GM12878 (cell line): ENCODE measurements at regions not wholly inside any gene's neighbourhood (a gene's known extent, or its start where the extent isn't known, plus 50 kb on each side); places are given as distances from the start of the nearest gene placed in this dataset.

ENCODE experiments used
- ATAC-seq: fragments of 200-7000 bp; cut with Tn5 transposase; 3 replicates; pipeline ENCODE4 v1.9.1; 2020; ENCODE audit warnings: mild to moderate bottlenecking, moderate library complexity
- BruUV-seq: library from RNA; stranded (reverse); fragments of 400-500 nt; replicated peaks from 2 replicates; lab custom pipeline; 2021; lab: Mats Ljungman, UMichigan
- CTCF ChIA-PET: fragments of 300-600 bp; sonication (Branson Sonifier 250); formaldehyde crosslinking; extraction: SDS; loops from one replicate; lab custom pipeline; 2021; ENCODE audit warnings: inconsistent platforms; lab: Yijun Ruan, JAX
- POLR2A ChIA-PET: fragments of 350-600 bp; formaldehyde crosslinking; extraction: SDS; loops from one replicate; lab custom pipeline; 2021; ENCODE audit warnings: inconsistent platforms; lab: Charles Lee
- RAD21 ChIA-PET: fragments of 300-600 bp; sonication (Branson Sonifier 250); formaldehyde crosslinking; loops from one replicate; lab custom pipeline; 2023; ENCODE audit warnings: antibody characterized with exemption; ENCODE audit not compliant: unreplicated experiment; lab: Charles Lee
- SMC1A ChIA-PET: fragments of 300-600 bp; sonication (Branson Sonifier 250); formaldehyde crosslinking; loops from one replicate; lab custom pipeline; 2023; ENCODE audit not compliant: unreplicated experiment, uncharacterized antibody; lab: Charles Lee
- DNase-seq: peaks from one replicate; pipeline ENCODE4 v3.0.0-alpha.2; 2011; ENCODE audit warnings: low read depth, low spot score
- FAIRE-seq: peaks from 3 replicates; lab custom pipeline; 2011; peaks lifted over from hg19 to GRCh38; lab: Jason Lieb, UNC
- H2AFZ ChIP-seq: 2 replicates; pipeline ENCODE4 v1.6.0; 2011; ENCODE audit warnings: low read depth, low read length, control low read depth; ENCODE audit not compliant: control insufficient read depth
- H3K27ac ChIP-seq: 2 replicates; pipeline ENCODE4 v1.5.1; 2011; ENCODE audit warnings: control low read depth; ENCODE audit not compliant: control insufficient read depth, insufficient read depth
- H3K27me3 ChIP-seq, 2 experiments: replicated peaks in 1 of 2; 2 replicates each; pipeline versions ENCODE4 v1.6.0 to v1.6.1; 2011; ENCODE audit warnings: low read length in 1 of 2; ENCODE audit not compliant: control insufficient read depth in 2 of 2, insufficient read depth in 2 of 2
- H3K36me3 ChIP-seq, 2 experiments: 2 replicates each; pipeline ENCODE4 v1.5.1; 2011; ENCODE audit warnings: low read length in 1 of 2; ENCODE audit not compliant: control insufficient read depth in 2 of 2, insufficient read depth in 2 of 2
- H3K4me1 ChIP-seq: 2 replicates; pipeline ENCODE4 v1.6.1; 2011; ENCODE audit warnings: mild to moderate bottlenecking, low read length, moderate library complexity, mixed read lengths; ENCODE audit not compliant: control insufficient read depth, insufficient read depth
- H3K4me2 ChIP-seq: 2 replicates; pipeline ENCODE4 v1.6.0; 2011; ENCODE audit warnings: control low read depth; ENCODE audit not compliant: control insufficient read depth, insufficient read depth
- H3K4me3 ChIP-seq: fragments of 200-600 bp; sonication (generic); 2 replicates; pipeline ENCODE4 v1.5.1; 2016
- H3K79me2 ChIP-seq: 2 replicates; pipeline ENCODE4 v1.6.0; 2011; ENCODE audit warnings: low read length; ENCODE audit not compliant: control insufficient read depth, insufficient read depth
- H3K9ac ChIP-seq: 2 replicates; pipeline ENCODE4 v1.8.0; 2011; ENCODE audit warnings: low read length, control low read depth, mixed read lengths; ENCODE audit not compliant: control insufficient read depth, insufficient read depth
- H3K9me3 ChIP-seq: replicated peaks from 3 replicates; pipeline ENCODE4 v1.5.1; 2011; ENCODE audit warnings: mild to moderate bottlenecking, low read length; ENCODE audit not compliant: control insufficient read depth, insufficient read depth
- H4K20me1 ChIP-seq: 2 replicates; pipeline ENCODE4 v1.6.0; 2011; ENCODE audit not compliant: control insufficient read depth, insufficient read depth
- BHLHE40 ChIP-seq, 2 experiments: fragments of 450-650 bp in 1 of 2; IDR thresholded peaks; 2 replicates each; pipeline ENCODE4 v1.6.1; 2011 to 2017; ENCODE audit warnings: low read depth in 2 of 2, borderline replicate concordance in 1 of 2, improper control_type of control experiment in 1 of 2, low read length in 1 of 2, mild to moderate bottlenecking in 1 of 2
- BRCA1 ChIP-seq: IDR thresholded peaks from 2 replicates; pipeline ENCODE4 v1.6.1; 2011; ENCODE audit warnings: low read depth, low read length, improper control_type of control experiment
- CBX3 ChIP-seq: fragments of 200-600 bp; sonication (generic); IDR thresholded peaks from 2 replicates; pipeline ENCODE4 v1.6.1; 2016; ENCODE audit warnings: low read depth, borderline replicate concordance
- GABPA ChIP-seq: IDR thresholded peaks from 2 replicates; pipeline ENCODE4 v1.6.1; 2014; ENCODE audit warnings: antibody characterized with exemption, low read depth, mild to moderate bottlenecking, inconsistent platforms
- GATAD2B ChIP-seq: fragments of 450-650 bp; conservative IDR thresholded peaks from 2 replicates; pipeline ENCODE4 v1.6.1; 2017; ENCODE audit warnings: low read depth, mild to moderate bottlenecking, moderate library complexity
- MEF2A ChIP-seq: IDR thresholded peaks from 2 replicates; pipeline ENCODE4 v1.6.1; 2011; ENCODE audit warnings: low read depth, mild to moderate bottlenecking, low read length, moderate library complexity; ENCODE audit not compliant: insufficient read depth
- NR2C1 ChIP-seq: fragments of 450-650 bp; IDR thresholded peaks from 2 replicates; pipeline ENCODE4 v1.6.1; 2017; ENCODE audit warnings: antibody characterized with exemption, mild to moderate bottlenecking, moderate library complexity
- RUNX3 ChIP-seq: IDR thresholded peaks from 2 replicates; pipeline ENCODE4 v1.6.1; 2012; ENCODE audit warnings: low read length, inconsistent platforms
- SMAD5 ChIP-seq: IDR thresholded peaks from 2 replicates; pipeline ENCODE4 v1.6.1; 2016; ENCODE audit warnings: antibody characterized with exemption, low read depth
- WGBS: methylation state at CpG from one replicate; pipeline ENCODE4 v1.1.6; 2016; ENCODE audit warnings: low lambda C conversion rate; ENCODE audit not compliant: insufficient replicate concordance, insufficient coverage; ENCODE audit errors: missing lambda C conversion rate; 5-methylcytosine and 5-hydroxymethylcytosine counted together
- in situ Hi-C: fragments of 300-500 bp; cut with MboI; formaldehyde crosslinking; loops from 9 replicates; pipeline ENCODE4 v1.14.3; 2018; ENCODE audit warnings: mixed read lengths
- intact Hi-C: fragments of 100-400 bp; cut with micrococcal nuclease; formaldehyde crosslinking; loops from one replicate; pipeline ENCODE4 v1.14.2; 2022; ENCODE audit not compliant: unreplicated experiment

GRCh38 chr4:66647926-66648325 is 897.4 kb downstream of the CENPC start:
- H3K9me3 ChIP-seq: no peaks in the 10 kb centered on the region
- SMC1A ChIA-PET: no interaction called here
- CTCF ChIA-PET: no interaction called here
- H3K27ac ChIP-seq: no peak overlapping the region
- no peak overlapping the region for H3K9ac ChIP-seq
- H3K4me2 ChIP-seq: no peak overlapping the region
- no peaks in the 10 kb centered on the region for H3K4me1 ChIP-seq
- ATAC-seq (no peak), DNase-seq (no peak), FAIRE-seq (no peak)
- no peaks in the 10 kb centered on the region for H3K36me3 ChIP-seq
- H4K20me1 ChIP-seq: no peaks in the 10 kb centered on the region
- in situ Hi-C loops: no loop called here
- POLR2A ChIA-PET: no interaction called here
- RAD21 ChIA-PET: no interaction called here
- no peak overlapping the region for H3K4me3 ChIP-seq
- TF ChIP-seq GABPA: no peak
- BruUV-seq: no TSS peak
- H3K27me3 ChIP-seq: no peaks in the 10 kb centered on the region
- 20% methylated on average over 3 of the region's 3 CpGs for WGBS
- intact Hi-C loops: no loop called here
- no peaks in the 10 kb centered on the region for H3K79me2 ChIP-seq
- no peak overlapping the region for H2AFZ ChIP-seq

GRCh38 chr4:66647476-66647875 is 897.8 kb downstream of the CENPC start:
- H3K36me3 ChIP-seq: no peaks in the 10 kb centered on the region
- intact Hi-C loops (no loop called here), in situ Hi-C loops (no loop called here)
- FAIRE-seq: no peak
- no peaks in the 10 kb centered on the region for H3K4me1 ChIP-seq
- ChIA-PET SMC1A (no interaction called here), CTCF (no interaction called here), RAD21 (no interaction called here), POLR2A (no interaction called here)
- no peaks in the 10 kb centered on the region for H4K20me1 ChIP-seq
- H3K4me3 ChIP-seq: no peak overlapping the region
- no peak for TF ChIP-seq SMAD5
- no peak for TF ChIP-seq BHLHE40 (IDR thresholded peaks at IDR 0.05; ENCODE audit: borderline replicate concordance in 1 of 2, low read depth in 2 of 2, low read length in 1 of 2)
- TF ChIP-seq GATAD2B: no peak
- no peak for TF ChIP-seq BRCA1
- no peak for TF ChIP-seq CBX3
- TF ChIP-seq RUNX3: no peak
- no peak for TF ChIP-seq MEF2A
- no peak for TF ChIP-seq NR2C1
- no peak overlapping the region for H3K4me2 ChIP-seq
- no peak overlapping the region for H3K9ac ChIP-seq
- no TSS peak for BruUV-seq
- no peak overlapping the region for H3K27ac ChIP-seq
- no peaks in the 10 kb centered on the region for H3K27me3 ChIP-seq
- H2AFZ ChIP-seq: no peak overlapping the region
- no peak for ATAC-seq
- H3K9me3 ChIP-seq: no peaks in the 10 kb centered on the region
- DNase-seq: no peak
- H3K79me2 ChIP-seq: no peaks in the 10 kb centered on the region
